CMK (cell line): ENCODE measurements at regions not wholly inside any gene's neighbourhood (a gene's known extent, or its start where the extent isn't known, plus 50 kb on each side); places are given as distances from the start of the nearest gene placed in this dataset.
"Not testable (repeated sequence)": the region's sequence is repeated elsewhere in the genome, so short reads cannot be mapped to it uniquely, and the experiment has no call there.

Source experiments
- DNase-seq: peaks from one replicate; pipeline ENCODE4 v3.0.0-alpha.2; 2010; ENCODE audit warnings: low read depth

DNA sequence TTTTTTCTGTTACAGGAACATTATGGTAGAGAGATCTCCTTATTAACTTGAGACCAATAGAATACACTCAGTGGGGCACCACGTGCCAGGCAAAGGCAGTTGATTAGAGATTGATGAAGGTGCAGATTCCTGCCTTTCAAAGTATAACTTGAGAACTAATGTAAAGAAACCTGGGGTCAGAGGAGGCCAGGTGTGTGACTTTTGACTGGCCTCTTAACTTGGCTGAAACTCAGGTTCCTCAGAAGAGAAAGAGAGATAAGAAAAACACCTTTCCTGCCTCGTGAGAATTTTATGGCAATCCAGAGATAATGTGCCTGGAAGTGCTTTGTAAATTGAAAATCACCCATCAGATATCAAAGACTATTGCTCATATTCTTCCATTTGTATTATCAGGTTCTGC lies 110.7 kb upstream of the GZMB start:
- no peak for DNase-seq

DNA sequence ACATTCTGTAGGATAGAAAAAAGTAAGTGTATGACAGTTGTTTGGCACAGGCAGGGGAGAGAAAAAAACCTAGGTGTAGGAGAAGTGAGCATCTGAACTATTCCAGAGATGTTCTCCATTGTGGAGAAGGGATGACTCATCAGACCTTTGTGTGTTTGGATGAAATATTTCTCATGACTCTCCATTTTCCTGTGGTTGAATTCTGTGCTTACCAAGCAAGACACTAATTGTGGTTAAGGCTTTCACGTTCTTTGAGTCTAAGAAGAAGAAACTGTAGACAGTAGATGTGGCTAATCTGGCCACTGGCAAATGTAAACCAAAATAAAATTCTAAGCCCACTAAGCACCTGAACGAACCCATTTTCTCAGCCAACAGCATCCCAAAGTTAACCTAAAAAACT lies 107.9 kb upstream of the GZMB start:
- no peak for DNase-seq

- DNase-seq, result no peak
Measured at GRCh38 chr14:24735984-24736630, 102.1 kb upstream of the GZMB start.

- DNase-seq, result peak; percentile 39
Measured at GRCh38 chr14:24734917-24735500, 101.0 kb upstream of the GZMB start.

GRCh38 chr14:24726480-24726879 lies 92.5 kb upstream of the GZMB start:
- no peak for DNase-seq

DNA sequence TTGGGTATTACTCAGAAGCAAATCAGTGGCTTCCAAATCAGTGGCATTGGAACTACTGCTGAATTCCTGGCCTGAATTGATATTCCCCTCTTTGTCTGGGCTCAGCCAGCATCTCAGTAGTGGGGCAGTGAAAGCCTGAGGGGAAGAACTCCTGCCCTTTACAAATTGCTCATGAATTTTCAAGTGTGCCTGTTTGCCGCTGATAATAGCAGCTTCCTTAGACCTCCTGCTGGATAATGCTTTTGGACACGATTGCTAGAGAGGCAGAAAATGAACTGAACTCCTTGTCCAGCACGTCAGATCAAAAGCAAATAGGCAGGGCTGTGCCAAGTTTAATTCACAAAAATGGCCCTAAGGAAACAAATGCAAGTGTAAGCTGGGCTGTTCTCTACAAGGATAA lies 91.3 kb upstream of the GZMB start:
- DNase-seq, result no peak

- no peak for DNase-seq
Measured at GRCh38 chr14:24721775-24722174, 87.8 kb upstream of the GZMB start.

DNA sequence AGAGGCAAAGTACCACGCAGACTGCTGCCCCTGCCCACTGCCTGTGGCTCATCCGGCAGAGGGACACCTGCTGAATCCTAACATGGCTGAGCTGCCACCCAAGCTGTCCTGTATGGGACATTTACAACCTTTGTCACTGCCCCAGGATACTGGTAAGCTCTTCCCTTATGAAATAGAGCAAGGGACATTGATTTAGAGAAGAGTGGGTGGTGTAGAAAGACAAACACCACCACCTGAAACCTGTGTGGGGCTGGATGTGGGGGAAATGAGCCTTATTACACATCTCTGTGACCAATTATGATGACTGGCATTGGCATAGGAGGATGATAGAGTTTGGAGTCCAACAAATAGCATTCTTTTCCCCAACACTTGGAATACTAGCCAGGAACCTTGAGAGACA lies 81.2 kb upstream of the GZMB start:
- DNase-seq, result no peak

DNA sequence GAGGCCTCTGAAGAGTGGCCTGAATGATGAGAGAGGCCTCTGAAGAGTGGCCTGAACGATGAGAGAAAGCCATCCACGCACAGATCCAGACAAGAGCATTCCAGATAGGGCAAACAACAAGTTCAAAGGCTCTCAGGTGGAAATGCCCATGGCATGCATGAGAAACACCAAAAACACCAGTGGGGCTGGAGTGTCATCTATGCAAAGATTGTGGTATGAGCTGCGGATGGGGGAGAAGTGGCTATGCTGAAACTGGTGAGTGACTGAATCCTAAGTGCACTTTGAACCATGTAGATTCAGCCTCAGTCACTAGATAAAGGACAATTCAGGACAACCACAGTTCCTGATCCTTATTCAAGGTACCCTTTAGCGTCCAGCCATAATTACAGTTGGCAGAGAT lies 79.4 kb upstream of the GZMB start:
- no peak for DNase-seq

GRCh38 chr14:24712909-24713308 lies 78.9 kb upstream of the GZMB start:
- DNase-seq, result no peak

DNA sequence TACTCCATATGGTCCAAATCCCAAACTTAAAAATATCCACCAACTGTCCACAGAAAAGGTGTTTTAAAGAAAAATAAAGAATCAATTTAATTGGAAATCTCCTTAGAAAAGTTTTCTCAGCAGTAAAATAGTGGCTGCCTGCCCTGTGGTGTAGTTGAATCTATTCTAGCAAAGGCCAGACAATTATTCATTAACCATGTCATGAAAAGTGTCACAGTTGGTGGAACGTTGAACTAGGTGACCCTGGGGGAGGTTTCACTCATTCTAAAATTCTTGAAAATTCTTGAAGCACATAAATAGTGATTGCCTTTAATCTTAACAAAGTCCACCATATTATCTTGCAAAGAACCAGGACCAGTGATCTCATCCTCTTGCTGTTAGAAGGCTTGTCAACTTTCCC lies 78.4 kb upstream of the GZMB start:
- DNase-seq, result no peak

- DNase-seq, result no peak
Measured at GRCh38 chr14:24710403-24711112, 76.6 kb upstream of the GZMB start.

GRCh38 chr14:24708684-24709083 lies 74.7 kb upstream of the GZMB start:
- no peak for DNase-seq

DNA sequence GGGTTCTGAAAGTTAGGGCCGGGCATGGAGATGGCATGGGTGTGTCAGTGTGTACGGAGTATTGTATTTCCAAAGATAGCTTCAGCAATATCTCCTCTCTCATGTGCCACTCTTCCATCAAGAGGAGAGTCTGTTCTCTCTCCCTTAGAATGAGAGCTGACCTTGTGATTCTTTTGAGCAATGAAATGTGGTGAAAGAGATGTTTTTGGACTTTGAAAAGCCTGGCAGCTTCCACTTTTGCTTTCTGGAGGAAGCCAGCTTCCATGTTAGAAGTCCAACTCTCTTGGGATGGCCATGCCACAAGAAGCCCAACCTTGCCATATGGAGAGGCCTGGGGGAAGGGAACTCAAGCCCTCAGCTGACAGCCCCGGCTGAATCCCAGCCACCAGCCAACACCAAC lies 72.4 kb upstream of the GZMB start:
- no peak for DNase-seq

DNA sequence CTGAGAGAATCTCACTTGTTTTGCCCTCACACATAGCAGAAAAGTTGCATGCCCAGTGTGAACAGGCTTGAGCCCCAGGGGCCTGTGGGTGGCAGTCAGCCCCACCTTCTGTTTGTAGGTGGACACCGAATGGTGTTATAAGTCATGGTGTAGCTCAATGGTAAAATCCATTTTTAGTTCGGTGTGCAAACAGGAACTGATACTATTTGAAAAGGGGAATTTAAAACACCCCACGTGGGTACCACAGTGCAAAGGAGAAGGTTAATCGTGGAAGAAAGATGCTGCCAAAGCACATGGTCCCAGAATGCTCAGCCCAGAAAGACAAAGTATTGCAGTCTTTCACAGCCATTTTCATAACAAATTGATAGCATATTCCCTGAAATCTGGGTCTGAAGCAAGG lies 71.8 kb upstream of the GZMB start:
- DNase-seq, result no peak

GRCh38 chr14:24701062-24701461 lies 67.1 kb upstream of the GZMB start:
- DNase-seq, result no peak

DNA sequence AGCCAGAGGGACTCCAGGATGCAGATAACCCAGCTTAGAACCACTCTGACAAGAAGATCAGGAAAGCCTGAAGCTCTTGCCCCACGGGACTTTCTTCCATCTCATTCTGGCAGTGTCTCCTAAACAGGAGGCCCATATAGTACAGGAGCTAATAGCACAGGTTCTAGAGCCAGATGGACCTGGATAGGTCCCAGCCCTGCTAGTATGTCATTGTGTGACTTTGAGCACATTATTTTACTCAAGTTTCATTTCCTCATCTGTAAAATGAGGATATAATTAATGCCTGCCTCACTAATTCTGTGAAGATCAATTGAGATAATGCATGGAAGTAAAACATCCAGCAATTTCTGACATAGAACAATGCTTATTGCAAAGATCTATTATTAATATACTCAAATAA lies 66.5 kb upstream of the GZMB start:
- no peak for DNase-seq

DNA sequence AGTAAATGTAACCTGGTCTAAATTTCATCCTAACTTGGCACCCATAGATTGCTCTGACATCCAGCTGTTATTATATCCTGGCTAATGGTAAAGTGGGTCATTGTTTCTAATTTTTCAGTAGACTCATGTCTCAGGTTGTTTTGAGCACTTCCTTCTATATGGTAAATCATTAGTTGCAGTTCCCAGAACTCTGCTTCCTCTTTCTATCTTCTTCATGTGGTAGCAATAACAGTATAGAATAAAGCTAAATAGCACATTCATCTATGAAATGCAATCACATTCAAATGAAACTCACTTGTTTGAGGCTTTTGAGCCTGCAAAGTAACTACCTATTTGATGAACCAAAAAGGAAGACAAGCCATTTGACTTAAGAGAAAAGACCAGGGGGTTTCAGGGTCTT lies 65.1 kb upstream of the GZMB start:
- DNase-seq, result no peak

DNA sequence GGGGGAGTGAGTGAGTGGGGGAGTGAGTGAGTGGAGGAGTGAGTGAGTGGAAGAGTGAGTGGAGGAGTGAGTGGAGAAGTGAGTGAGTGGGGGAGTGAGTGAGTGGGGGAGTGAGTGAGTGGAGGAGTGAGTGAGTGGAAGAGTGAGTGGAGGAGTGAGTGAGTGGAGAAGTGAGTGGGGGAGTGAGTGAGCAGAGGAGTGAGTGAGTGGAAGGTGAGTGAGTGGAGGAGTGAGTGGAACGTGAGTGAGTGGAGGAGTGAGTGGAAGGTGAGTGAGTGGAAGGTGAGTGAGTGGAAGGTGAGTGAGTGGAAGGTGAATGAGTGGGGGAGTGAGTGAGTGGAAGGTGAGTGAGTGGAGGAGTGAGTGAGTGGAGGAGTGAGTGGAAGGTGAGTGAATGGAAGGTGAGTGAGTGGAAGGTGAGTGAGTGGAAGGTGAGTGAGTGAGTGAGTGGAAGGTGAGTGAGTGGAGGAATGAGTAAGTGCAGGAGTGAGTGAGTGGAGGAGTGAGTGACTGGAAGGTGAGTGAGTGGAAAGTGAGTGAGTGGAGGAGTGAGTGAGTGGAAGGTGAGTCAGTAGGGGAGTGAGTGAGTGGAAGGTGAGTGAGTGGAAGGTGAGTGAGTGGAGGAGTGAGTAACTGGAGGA lies 62.4 kb upstream of the GZMB start:
- DNase-seq, result not testable (repeated sequence)

GRCh38 chr14:24695265-24696241 lies 61.6 kb upstream of the GZMB start:
- DNase-seq, result no peak

DNA sequence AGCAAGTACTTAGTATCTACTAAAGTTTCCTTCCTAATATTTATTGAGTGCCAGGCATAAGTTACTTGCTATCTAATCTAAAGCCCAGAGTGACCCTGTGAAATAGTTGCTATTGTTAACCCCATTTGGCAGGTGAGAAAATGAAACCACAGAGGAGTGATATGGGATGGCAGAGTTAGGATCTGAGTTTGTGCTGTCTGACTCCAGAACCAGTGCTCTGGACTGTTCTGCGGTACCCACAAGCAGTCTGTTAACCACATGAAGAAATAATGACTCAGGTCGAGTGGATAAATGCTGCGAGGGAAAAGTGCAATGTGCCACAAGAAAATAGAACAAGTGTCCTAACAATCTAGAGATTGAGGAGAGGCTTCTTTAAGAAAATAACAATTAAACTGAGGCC lies 60.7 kb upstream of the GZMB start:
- no peak for DNase-seq

GRCh38 chr14:24693983-24694382 lies 60.0 kb upstream of the GZMB start:
- DNase-seq, result no peak
